Activated T-cell treated with anti-CD3 and anti-CD28 coated beads for 1 hour (primary cell): ENCODE measurements at regions not wholly inside any gene's neighbourhood (a gene's known extent, or its start where the extent isn't known, plus 50 kb on each side); places are given as distances from the start of the nearest gene placed in this dataset.

Experiments
- DNase-seq: peaks from one replicate; pipeline ENCODE4 v3.0.0-alpha.2; 2020; ENCODE audit warnings: low read depth

DNA sequence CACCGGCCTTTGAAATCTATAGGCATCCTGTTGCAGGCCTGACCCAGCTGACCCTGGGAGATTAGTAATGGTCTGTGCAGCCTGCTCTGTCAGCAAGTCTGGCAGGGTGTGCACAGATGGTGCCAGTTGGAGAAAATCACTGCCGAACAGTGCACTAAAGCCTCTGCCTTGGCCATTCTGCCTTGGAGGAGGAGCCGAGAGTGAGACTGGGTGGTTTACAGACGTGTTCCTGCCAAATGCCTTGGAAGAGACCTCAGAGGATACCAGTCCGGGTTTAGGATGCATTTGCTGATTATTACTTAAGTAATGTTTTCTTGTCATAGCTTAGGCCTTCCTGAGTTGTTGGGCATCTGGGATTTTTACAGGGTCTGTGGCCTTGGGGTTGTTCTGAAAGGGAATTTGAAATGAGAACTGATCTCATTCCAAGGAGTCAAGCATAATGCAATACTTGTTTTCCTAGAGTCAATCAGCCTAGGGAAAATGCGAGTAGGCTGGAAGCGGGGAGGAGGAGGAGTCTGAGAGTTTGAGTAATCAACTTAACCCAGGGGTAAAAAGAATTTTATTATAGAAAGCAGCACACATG, 292.1 kb downstream of the SOX4 start:
- DNase-seq = no peak

DNA sequence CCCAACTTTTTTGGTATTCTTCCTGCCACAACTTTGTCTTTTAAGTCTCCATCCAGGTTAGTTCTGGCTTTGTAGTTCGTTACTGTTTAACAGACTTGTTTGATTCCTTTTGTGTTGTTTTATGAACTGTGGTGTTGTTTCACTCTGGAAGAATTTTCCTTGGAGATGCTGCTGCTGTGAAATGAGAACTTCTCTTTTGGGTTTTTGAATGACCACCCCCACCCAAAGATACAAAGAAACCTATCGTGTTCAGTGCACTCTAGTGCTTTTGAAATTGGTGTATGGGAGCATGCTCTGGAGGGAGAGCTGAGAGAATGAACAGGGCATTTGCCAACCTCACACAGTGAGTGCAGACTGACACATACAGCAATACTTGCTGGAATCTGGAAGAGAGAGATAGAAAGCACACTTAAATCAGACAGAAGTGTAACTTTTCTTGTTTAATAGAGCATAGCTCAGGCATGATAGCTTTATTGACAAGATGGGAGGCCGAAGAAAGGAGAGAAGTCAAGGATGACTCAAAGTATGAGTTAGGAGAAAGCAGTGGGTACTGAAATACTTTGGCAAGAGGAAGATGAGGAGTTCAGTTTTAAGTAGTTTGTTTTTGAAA, 293.1 kb downstream of the SOX4 start:
- DNase-seq = no peak

DNA sequence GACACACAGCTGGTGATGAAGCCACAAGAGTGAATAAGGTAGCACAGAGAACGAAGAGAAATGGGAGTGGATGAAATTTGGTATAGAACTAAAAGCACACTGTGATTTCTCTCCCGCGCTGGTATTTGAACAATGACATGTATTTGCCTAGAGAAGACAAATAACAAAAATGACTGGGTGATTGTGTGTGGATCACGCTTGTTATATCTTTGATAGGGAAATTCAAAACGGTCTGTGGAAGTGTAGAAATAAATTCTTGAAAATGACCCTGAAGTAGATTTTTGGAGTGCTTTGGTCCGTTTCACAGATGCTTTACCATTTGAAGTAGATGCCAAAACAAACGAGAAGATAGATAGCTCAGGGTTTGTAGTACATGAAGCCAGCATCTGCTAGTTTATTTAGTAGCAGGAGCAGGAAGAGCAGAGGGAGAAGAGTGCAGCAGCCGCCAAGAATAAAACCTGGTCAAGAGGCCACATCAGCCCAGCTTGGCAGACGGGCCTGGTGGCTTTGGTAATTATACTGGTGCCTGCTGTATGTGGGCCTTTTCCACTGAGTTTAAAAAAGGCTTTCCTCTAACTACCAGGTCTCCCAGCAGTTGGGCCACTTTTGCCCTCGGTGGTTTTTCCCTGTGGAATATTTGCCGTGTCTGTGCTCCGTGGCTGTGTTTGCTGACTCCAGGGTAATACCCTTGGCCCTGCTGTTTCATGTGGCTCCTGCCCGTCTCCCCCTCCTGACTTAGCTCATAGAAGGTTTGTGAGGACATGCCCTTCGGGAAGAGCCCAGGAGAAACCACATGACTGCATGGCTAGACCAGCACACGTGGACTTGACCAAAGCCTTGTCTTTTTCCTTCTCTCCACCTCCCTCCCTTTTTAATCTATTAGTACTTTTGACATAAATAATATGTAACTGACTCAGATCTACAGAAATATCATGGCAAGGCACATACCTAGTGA, 294.0 kb downstream of the SOX4 start:
- DNase-seq = no peak

DNA sequence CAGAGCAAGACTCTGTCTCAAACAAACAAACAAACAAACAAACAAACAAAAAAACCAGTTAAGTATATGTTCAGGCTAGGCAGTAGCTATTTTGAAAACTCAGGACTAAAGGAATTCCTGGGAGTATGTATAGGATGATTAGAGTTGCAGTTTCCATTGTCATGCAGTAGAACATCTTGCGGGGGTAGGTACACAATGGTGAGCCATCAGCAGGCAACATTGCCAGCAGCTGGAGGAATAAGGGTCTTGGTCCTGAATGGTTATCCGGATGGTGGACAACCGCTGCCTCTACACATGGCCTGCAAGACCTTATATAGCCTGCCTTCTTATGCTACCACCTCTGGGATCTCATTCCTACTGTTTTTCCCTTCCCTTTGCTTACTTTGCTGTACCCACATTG, 297.5 kb downstream of the SOX4 start:
- DNase-seq = no peak

DNA sequence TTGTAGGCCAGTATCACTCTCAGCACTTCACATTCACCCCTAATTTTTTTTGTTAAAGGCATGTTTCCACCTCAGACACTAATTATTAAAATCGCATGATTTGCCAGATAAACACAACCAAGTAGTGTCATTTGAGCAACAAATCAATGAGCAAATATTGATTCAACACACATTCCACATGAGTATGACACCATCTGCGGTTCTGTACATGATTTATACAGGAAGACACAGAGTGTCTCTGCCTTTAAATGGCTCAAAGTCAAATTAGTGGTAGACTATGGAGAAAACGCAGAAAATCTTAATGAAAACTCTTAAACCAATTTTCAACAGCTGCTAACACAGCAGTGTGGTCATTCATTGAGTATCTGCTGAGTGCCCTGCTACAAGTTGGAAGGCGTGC, 300.2 kb downstream of the SOX4 start:
- no peak for DNase-seq

DNA sequence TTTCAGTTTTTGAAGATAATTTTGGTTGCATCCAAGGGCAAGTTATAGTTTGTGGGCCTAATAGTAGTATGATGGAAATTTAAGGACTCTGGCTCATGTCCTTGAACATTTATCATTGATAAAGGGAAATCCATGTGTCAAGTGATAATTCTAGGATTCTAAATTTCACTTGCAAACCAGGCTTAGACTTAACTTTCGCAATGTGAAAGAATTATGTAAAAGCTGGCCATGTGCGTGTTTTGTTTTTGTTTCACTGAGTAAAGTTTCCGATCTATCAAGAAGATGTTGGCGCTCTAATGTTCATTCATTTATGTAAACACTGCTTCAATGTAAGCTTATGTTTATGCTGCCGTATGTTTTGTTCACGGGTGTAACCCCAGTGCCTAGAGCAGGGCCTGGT, 302.0 kb downstream of the SOX4 start:
- DNase-seq = no peak

DNA sequence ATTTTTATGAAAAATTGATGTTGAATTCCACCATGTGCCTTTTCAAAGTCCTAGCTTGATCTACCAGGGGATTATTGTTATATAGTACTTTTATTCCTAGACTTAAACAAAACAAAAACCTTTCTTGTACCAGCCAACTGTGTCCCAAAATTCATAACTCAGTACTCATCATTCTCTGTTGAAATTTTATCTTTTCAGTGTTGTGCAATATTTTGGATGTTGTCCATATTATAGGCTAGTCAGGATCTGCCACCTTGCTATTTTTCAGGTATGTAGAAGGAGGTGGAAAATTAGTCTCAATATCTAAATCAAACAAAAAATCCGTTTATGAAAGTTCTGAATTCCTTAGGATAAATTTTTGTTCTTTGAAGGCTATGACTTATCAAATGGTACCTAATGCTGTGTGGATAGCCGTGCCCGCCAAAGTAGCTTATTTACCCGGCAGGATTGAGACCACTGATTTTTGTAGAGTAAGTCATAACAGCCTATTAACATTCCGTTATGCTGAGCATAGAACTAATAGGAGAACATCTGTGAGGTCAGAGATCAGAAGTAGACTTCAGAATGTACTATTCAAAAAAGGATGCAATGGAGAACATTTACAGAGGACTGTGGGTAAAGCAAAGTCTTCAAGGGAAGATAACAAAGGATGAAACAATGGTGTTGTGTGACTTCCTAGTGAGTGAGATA, 304.7 kb downstream of the SOX4 start:
- DNase-seq = no peak

DNA sequence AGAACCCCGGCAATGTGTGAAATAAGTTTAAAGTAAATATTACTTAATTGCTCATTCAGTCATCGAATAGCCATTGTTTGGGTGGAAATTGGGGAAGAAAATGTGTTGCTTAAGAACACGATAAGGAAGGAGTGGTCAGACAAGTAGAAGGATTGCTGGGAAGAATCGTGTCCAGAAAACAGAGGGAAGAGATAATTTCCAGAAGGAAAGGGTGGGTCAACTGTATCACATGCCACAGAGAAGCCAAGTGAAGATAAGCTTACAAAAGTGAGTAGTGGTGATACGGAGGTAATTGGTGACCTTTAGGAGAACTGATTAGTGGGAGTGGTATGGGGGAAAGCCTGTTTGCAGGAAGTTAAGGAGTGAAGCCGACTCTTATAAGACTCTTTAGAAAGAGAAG, 306.2 kb downstream of the SOX4 start:
- DNase-seq = no peak

DNA sequence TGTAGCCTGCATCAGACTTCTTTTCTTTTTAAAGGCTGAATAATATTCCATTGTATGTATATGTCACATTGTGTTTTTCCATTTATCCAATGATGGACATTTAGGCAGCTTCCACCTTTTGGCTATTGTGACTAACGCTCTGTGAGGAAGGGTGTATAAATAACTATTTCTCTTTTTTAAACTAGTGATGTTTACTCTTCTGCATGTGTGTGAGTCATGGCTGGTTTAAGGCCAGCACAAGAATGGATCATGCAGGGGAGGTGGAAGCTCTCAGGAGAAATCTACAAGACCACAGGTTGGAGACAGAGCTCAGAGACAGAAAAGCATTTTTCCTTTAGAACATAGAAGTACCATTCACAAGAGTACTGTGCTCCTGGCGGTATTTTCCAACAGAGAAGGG, 307.2 kb downstream of the SOX4 start:
- no peak for DNase-seq

DNA sequence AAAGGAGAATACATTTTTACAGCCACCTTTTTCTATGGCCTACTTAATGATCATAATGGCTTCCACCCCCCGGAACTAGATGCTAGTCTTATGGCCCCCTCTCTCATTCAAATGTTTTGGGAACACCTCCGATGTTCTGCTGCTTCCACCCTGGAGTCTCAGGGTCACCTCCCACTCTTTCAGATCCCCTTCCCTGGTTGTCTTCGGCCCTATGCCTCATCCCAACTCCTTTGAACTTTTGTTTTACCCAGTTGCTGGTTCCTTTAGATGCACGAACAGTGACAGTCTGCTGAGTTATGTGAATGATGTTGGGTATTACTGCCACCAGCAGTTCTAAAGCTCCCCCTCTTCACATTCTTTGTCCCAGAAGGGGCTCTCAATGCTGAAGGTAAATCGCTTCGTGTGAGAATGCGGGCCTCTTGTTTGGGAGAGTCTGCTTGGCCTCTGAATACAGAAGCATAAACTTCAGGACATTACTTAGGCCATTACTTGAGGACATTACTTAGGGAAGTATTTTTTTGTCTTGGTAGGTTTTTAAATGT, 309.1 kb downstream of the SOX4 start:
- no peak for DNase-seq

DNA sequence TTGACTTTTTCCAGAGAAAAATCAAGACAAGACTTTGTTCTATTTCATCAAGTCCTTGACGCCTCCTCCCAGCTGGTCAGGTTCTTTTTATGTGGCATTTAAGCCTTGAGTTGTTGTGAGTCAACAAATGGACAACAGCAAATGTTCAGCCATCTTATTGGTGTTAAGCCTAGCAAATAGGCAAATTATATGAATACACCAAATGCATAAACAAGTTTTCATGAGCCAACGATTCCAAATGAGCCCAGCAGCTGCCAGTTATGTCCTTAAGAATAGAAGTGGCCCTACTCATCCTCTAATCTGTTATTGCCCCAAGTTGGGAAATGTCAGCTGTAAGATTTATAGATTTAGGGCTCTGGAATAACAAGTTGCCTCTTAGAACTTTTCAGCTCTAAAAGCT, 312.0 kb downstream of the SOX4 start:
- no peak for DNase-seq

DNA sequence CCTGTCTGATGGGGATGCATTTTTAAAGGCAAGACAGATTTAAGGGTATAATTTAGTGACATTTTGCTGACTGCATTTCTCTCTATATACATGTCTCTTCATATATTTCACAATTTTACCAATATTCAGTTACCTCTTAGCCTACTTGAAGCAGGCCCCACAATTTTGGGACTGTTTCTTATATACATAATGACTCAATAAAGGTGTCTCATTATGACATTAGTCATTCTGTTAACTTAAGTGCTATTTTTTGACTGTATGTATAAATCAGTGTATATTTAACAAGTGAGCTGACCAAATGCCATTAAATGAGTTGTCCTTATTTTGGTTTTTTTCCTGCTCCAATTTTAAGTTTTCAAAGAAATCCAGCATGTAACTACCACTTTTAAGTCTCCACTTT, 313.3 kb downstream of the SOX4 start:
- no peak for DNase-seq

DNA sequence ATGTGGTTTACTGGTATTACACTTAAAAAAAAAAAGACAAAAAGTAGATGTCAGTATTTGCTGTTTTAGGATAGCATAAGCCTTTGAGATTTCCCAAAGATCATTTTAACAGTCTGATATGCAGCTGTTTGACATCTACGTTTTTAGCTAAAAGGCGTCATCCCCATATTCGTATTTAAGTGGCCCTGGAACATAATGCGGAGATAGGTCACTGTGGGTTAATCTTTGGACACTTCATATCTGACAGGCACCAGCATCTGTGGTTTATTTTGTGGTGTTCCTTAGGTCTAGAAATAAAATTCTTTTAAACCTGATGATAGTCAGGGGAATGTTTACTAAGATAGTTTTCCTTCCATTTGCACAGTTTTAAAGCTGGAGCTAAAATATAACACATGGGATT, 313.7 kb downstream of the SOX4 start:
- DNase-seq = no peak

DNA sequence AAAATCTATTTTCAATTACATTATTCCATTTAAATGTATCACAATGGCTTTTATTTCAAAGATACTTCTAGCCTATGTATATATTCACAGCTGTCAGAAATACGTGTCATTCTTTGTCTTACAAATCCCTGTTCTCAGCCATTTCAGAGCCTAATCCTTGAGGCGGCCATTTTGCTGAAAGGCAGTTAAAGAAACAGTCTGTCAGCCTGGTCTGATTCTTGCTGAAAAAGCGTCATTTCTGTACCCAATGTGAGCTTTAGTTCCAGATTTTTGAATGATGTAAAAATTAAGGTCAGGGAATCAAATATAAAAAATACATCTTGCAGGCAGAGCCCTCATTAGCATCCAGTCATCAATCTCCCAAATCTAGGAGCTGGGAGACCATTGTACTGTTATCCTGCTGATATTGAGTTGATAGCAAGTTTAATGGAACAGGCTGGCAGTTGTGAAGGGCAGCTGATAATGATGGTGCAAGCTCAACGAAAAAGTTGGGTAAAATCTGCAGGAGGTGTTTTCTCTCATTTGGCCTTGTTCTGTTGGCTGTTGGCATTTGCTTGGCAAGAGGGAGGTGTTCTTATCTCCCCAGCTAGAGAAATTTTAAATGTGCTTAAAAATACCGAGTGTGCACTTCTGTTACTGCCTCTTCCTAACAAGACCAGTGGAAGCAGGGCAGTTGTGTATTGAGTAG, 314.8 kb downstream of the SOX4 start:
- DNase-seq = no peak

DNA sequence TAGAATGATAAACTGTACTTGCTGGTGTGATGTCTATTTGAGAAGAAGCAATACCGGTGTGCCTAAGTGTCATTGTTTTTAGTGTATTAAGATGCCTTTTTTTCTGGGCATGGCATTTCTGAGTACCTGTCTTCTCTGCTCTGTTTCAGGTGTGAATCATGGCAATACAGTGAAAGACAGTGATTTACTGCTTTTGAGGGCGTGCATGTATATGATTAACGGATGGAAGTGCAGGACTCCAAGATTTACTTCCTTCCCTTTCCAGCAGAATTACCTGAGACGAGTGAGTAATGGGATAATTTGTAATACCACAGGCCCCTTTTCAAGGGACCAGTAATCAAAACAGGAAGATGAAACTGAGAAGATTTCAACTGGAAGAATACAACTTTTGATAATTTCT, 315.8 kb downstream of the SOX4 start:
- DNase-seq = no peak

DNA sequence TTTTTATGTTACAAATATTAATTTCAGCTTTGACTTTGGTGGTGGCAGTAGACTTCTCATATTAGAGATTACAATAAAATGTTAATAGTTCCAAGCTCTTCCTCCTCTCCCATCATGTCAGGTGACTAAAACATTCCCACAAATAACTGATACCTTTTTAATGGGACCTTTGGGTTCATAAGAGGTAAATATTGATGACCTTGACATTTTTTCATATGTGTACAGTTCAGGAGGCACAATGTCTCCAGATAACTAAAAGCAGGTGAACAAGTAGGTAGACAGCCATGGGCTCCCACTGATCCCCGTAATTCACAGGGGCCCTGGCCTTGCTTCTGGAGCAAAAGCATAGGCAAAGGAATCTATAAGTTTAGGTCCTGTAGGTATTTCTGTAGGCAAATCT, 317.7 kb downstream of the SOX4 start:
- DNase-seq = no peak

DNA sequence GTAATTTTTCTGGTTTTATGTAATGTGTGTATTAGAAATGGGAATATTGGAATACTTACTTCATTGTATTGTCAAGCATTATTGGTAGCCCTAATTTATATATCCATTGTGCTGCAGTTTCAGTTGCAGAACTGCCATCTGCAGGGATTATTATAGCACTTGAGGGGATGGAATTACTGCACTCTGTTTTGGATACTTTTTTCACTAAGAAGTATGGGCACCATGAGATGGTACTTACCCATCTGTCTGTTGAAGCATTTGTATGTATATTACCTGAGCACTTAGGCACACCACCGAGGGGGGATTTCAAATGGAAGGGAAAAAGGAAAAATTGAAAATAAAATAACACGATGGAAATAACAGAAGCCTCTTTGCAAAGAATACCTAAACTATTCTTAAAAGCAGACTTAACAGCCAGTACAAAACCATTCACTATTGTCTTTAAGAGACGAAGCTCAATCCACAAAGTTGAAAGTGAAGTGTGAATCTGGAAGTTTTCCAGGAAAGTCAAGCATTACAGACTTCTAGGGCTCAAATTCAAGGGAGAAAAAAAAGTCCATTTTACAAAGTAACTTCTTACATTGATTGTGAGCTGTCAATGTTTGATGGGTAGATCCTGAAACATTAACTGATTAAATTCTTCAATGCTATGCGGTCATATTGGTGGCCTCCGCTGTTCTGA, 318.7 kb downstream of the SOX4 start:
- no peak for DNase-seq

DNA sequence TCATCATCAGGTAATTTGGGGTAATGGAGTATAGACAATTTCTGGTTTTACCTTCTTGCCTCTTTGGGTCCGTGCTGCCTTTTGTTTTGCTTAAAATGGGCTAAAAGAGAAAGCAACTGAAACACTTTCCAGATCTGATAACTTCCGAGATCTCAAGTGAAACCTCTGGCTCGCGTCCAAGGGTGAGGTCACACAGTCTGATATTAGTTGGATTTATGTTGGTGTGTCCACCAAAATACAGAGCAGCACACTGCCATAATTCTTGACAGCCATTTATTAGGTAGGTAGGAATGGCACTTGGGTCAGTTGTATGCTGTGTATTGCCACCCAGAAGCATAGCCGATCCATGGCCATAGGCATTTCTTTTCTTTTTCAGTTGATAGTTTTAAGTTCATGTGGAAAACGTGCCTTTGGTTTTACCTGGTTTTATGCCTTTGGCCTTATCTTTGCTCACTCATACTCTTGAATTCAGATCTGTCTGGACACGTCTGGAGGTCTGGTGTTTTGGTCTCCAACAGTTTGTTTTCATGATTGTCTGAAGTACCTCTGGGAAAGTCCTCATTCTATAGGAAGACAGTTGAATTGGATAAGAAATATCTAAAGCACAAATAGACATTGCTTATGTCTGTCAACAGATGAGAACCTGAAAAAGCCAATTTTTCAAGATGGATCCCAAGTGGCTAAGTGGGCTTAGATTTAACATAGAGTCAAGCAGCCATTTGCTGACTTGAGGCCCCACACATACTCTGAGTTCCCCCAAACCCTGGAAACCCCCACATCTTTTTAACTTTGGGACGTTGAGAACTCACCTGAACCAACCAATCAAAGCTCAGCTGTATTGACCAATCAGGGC, 320.8 kb downstream of the SOX4 start:
- peak; percentile 30 for DNase-seq

DNA sequence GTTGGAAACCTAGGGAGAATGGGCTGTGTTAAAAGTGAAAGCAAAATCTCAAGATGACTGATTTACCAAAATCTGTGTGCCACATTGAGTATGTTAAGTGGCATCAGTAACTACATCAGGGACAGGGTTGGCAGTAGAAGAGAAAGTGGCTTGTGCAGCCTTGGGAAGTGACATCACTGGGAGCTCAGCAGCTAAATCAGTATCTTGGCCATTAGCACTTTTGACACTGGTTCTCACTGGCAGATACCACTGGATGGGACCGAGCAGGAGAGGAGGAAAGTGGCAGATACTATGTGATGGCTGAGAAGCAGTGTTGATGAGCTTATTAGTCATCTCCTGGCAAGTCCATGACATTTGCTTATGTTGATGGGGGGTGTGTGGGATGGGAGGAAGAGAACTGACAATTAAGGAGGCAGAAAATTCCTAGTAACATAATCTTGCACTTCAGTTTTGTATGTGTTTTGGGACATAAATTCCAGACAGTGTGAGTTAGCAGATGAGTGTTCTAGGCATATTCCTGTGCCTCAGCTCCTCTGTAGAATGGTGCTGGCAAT, 322.2 kb downstream of the SOX4 start:
- DNase-seq = no peak

DNA sequence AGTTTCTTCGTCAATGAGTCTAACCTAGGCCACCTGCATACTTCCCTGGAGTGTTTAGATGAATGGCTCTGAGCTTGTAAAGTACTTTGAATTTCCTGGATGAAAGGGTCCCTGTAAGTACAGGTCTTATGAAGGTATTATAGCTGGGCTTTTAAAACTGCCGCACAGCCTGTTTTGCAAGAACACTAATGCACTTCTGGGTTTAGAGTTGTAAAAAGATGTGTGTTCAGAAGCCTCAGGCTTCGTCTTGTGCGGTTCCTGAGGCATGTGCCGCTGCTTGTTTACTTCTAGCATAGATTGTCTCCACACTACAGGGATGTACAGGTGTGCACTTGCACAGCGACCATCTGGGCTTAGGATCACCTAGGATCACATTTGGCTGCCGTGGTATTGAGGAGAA, 324.5 kb downstream of the SOX4 start:
- DNase-seq = no peak
